BJ (cell line): ENCODE measurements at regions not wholly inside any gene's neighbourhood (a gene's known extent, or its start where the extent isn't known, plus 50 kb on each side); places are given as distances from the start of the nearest gene placed in this dataset.

Experiments used
- CTCF ChIA-PET: fragments of 350-600 bp; formaldehyde crosslinking; extraction: SDS; loops from one replicate; lab custom pipeline; 2021; ENCODE audit warnings: antibody characterized with exemption, inconsistent platforms; lab: Yijun Ruan, JAX
- POLR2A ChIA-PET: fragments of 300-600 bp; sonication (Branson Sonifier 250); formaldehyde crosslinking; extraction: SDS; loops from one replicate; lab custom pipeline; 2021; ENCODE audit warnings: antibody characterized with exemption; lab: Charles Lee
- DNase-seq: peaks from one replicate; pipeline ENCODE4 v3.0.0-alpha.2; 2011; ENCODE audit warnings: low read depth
- H3K27me3 ChIP-seq: 2 replicates; pipeline ENCODE4 v1.6.0; 2011; ENCODE audit warnings: low read length; ENCODE audit not compliant: control insufficient read depth, insufficient read depth
- H3K36me3 ChIP-seq: 2 replicates; pipeline ENCODE4 v1.5.1; 2011; ENCODE audit warnings: low read length; ENCODE audit not compliant: control insufficient read depth, insufficient read depth
- H3K4me3 ChIP-seq: 2 replicates; pipeline ENCODE4 v1.5.1; 2011; ENCODE audit warnings: low read depth, mild to moderate bottlenecking, control low read depth, low read length
- TF ChIP-seq, protein P1 (sequence below): IDR thresholded peaks from 2 replicates; pipeline ENCODE4 v1.5.1; 2011; ENCODE audit warnings: low read depth, mild to moderate bottlenecking, control low read depth, inconsistent platforms, low read length, moderate library complexity; ENCODE audit not compliant: insufficient read depth

DNA sequence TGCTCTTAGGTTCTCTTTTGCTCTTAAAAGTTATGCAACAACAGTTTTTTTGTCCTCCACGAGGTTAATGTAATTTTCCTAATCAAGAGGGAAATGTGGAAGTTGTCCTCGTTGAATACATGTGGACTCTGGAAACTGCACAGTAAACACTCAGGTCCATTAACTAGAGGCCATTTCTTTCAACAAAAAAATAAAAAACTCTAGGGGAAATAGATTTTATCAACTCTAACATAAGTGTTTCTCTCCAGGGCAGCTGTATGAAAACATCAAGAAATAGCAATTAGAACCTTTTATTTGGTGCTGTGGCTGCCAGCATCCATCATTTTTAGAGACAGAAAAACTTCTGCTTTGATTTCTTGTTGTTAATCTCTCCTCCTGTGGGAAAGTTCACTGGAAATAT is 288.6 kb downstream of the ICE1 start:
- CTCF ChIA-PET, result no interaction called here
- Histone ChIP-seq H3K4me3 (no peak overlapping the region), H3K36me3 (no peaks in the 10 kb centered on the region), H3K27me3 (no peaks in the 10 kb centered on the region)
- TF ChIP-seq, protein P1, sequence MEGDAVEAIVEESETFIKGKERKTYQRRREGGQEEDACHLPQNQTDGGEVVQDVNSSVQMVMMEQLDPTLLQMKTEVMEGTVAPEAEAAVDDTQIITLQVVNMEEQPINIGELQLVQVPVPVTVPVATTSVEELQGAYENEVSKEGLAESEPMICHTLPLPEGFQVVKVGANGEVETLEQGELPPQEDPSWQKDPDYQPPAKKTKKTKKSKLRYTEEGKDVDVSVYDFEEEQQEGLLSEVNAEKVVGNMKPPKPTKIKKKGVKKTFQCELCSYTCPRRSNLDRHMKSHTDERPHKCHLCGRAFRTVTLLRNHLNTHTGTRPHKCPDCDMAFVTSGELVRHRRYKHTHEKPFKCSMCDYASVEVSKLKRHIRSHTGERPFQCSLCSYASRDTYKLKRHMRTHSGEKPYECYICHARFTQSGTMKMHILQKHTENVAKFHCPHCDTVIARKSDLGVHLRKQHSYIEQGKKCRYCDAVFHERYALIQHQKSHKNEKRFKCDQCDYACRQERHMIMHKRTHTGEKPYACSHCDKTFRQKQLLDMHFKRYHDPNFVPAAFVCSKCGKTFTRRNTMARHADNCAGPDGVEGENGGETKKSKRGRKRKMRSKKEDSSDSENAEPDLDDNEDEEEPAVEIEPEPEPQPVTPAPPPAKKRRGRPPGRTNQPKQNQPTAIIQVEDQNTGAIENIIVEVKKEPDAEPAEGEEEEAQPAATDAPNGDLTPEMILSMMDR, result no peak
- no peak for DNase-seq
- POLR2A ChIA-PET, result no interaction called here

DNA sequence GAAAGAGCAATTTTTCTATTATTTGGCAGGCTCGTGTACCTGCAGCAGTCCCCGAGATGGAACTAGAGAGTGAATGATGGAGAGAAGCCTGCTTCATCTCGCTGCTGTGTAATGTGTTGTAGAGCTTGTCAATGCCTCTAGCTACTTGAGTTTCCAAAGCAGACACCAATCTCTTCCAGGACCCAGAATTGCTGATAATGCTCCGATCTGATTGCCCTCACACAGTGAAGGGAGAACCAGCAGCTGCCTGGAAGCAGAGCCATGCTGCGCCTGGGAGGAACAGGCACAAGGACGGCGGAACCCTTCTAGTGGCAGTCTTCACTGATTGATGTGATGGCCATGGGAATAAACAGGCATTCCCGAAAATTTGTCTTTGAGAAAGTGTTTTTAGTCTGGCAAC is 288.0 kb downstream of the ICE1 start:
- no peaks in the 10 kb centered on the region for H3K36me3 ChIP-seq
- H3K27me3 ChIP-seq, result no peaks in the 10 kb centered on the region
- TF ChIP-seq, protein P1, result no peak
- ChIA-PET POLR2A (no interaction called here), CTCF (no interaction called here)
- H3K4me3 ChIP-seq, result no peak overlapping the region
- no peak for DNase-seq

DNA sequence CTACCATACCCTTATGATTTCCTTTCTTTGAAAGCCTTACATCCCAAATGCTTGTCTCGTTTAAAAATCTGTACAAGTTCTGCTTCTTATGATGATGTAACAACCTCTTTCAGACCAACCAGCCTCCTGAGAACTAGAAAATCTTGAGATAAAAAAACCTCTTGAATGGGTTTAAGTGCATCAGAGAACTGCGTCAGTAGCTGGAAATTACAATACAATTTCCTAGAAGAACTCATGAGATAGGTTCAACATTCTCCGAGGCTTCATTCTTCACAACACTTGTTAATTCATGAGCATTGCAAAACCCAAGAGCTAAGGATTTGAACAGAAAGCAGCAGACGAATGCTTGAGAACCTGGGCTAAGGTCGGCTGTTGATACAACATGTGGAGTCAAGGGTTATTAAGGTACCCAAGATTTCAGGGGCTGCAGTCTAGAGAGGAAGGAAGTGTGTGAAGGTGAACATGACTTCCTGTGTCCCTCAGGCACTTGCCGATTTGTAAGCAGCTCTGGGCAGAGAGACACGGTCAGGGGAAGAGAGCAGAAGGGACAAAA is 286.0 kb downstream of the ICE1 start:
- ChIA-PET POLR2A (no interaction called here), CTCF (no interaction called here)
- Histone ChIP-seq H3K27me3 (no peaks in the 10 kb centered on the region), H3K36me3 (no peaks in the 10 kb centered on the region), H3K4me3 (no peak overlapping the region)
- DNase-seq, result no peak
- TF ChIP-seq, protein P1, result no peak

DNA sequence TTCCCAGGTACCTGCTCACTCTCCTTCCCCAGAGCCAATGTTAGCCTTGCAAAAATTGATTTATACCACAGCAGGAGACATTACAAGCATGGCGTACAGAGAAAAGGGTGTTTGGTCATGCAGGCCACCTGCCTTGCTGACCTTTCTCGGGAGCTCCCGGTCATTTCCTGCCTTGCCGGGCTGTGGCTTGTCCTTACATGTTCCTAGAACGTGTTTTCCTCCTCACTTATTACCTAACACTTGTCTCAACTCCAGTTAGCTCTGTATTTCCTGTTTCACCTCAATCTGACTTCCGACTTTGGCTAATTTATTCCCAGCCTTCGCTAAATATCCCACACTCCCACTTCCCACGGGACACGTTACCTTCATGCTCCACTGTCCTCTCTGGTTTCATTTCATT is 282.5 kb downstream of the ICE1 start:
- H3K4me3 ChIP-seq, result no peak overlapping the region
- DNase-seq, result no peak
- no peaks in the 10 kb centered on the region for H3K27me3 ChIP-seq
- no peaks in the 10 kb centered on the region for H3K36me3 ChIP-seq
- CTCF ChIA-PET, result no interaction called here
- TF ChIP-seq, protein P1, result no peak
- POLR2A ChIA-PET, result no interaction called here

DNA sequence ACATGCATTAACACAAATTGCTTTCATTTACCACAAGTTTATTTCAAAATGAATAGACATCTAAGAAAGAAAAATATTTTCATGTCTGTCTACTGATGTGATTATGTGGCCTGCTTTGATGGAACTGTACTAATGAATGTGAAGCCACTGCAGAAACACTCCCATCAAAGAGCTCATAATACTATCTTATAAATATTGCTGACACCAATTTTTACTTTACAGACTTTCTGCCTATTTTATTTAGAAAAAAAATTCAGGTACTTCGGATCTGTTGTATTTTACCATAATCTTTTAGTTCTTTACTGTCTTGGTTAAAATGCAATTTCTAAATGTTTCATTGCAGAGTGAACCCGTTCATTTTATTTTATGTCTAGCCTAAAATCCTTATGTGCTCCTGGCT is 281.9 kb downstream of the ICE1 start:
- DNase-seq, result no peak
- POLR2A ChIA-PET, result no interaction called here
- Histone ChIP-seq H3K27me3 (no peaks in the 10 kb centered on the region), H3K36me3 (no peaks in the 10 kb centered on the region), H3K4me3 (no peak overlapping the region)
- TF ChIP-seq, protein P1, result no peak
- CTCF ChIA-PET, result no interaction called here
